SK-N-SH (cell line): ENCODE measurements at regions not wholly inside any gene's neighbourhood (a gene's known extent, or its start where the extent isn't known, plus 50 kb on each side); places are given as distances from the start of the nearest gene placed in this dataset.

Source experiments
- CTCF ChIA-PET: fragments of 300-600, 350-600 bp; formaldehyde crosslinking; extraction: SDS; loops from one replicate; lab custom pipeline; 2021; lab: Yijun Ruan, JAX
- POLR2A ChIA-PET: fragments of 350-600 bp; sonication (Branson Sonifier 250); formaldehyde crosslinking; extraction: SDS; loops from one replicate; lab custom pipeline; 2020; ENCODE audit warnings: antibody characterized with exemption, inconsistent platforms; lab: Yijun Ruan, JAX
- DNase-seq: peaks from one replicate; pipeline ENCODE4 v3.0.0; 2012
- H2AFZ ChIP-seq: fragments of 200-600 bp; sonication (generic); 2 replicates; pipeline ENCODE4 v1.8.1; 2016; ENCODE audit warnings: antibody characterized with exemption, mild to moderate bottlenecking, low read depth
- H3F3A ChIP-seq: fragments of 200-600 bp; sonication (generic); replicated peaks from 2 replicates; pipeline ENCODE3; 2016; ENCODE audit warnings: antibody characterized with exemption, mild to moderate bottlenecking; ENCODE audit not compliant: insufficient read depth
- H3K27ac ChIP-seq, 2 experiments: fragments of 200-500 bp in 1 of 2; fragments of 200-600 bp in 1 of 2; sonication (Bioruptor generic) in 1 of 2; sonication (generic), shearing (Covaris generic) in 1 of 2; 2 replicates each; pipeline versions ENCODE4 v1.5.1 to v1.6.1; 2014 to 2016; ENCODE audit warnings: low read depth in 2 of 2, inconsistent platforms in 1 of 2, low read length in 1 of 2, mild to moderate bottlenecking in 1 of 2, mixed read lengths in 1 of 2
- H3K27me3 ChIP-seq: fragments of 200-600 bp; sonication (generic), shearing (Covaris generic); 2 replicates; pipeline ENCODE4 v1.6.1; 2016; ENCODE audit warnings: mixed run types; ENCODE audit not compliant: insufficient read depth
- H3K36me3 ChIP-seq, 2 experiments: fragments of 200-500 bp in 1 of 2; fragments of 200-600 bp in 1 of 2; sonication (Bioruptor generic) in 1 of 2; sonication (generic) in 1 of 2; replicated peaks in 1 of 2; 2 replicates each; pipeline versions ENCODE3 to v1.5.1; 2014 to 2016; ENCODE audit warnings: low read length in 1 of 2, mild to moderate bottlenecking in 1 of 2; ENCODE audit not compliant: insufficient read depth in 2 of 2, control insufficient read depth in 1 of 2
- H3K4me1 ChIP-seq, 2 experiments: fragments of 200-500 bp in 1 of 2; fragments of 200-600 bp in 1 of 2; sonication (Bioruptor generic) in 1 of 2; sonication (generic), shearing (Covaris generic) in 1 of 2; 2 replicates each; pipeline versions ENCODE4 v1.5.1 to v1.6.1; 2014 to 2016; ENCODE audit warnings: low read depth in 1 of 2, low read length in 1 of 2, mixed run types in 1 of 2; ENCODE audit not compliant: insufficient read depth in 2 of 2, control insufficient read depth in 1 of 2
- H3K4me2 ChIP-seq: fragments of 200-600 bp; sonication (generic), shearing (Covaris generic); 2 replicates; pipeline ENCODE4 v1.6.1; 2017; ENCODE audit warnings: mixed run types
- H3K4me3 ChIP-seq, 2 experiments: fragments of 200-500 bp in 1 of 2; fragments of 200-600 bp in 1 of 2; sonication (Bioruptor generic) in 1 of 2; sonication (generic), shearing (Covaris generic) in 1 of 2; 2 replicates each; pipeline versions ENCODE4 v1.5.1 to v1.8.1; 2014 to 2016; ENCODE audit warnings: low read depth in 2 of 2, inconsistent platforms in 1 of 2, low read length in 1 of 2, mild to moderate bottlenecking in 1 of 2, mixed read lengths in 1 of 2, moderate library complexity in 1 of 2
- H3K79me2 ChIP-seq: fragments of 200-600 bp; sonication (generic); 2 replicates; pipeline ENCODE4 v1.8.1; 2017; ENCODE audit warnings: mild to moderate bottlenecking; ENCODE audit not compliant: insufficient read depth
- H3K9ac ChIP-seq: fragments of 200-600 bp; sonication (generic); 2 replicates; pipeline ENCODE4 v1.6.1; 2017; ENCODE audit warnings: mixed run types
- H3K9me2 ChIP-seq: fragments of 200-600 bp; sonication (generic); 2 replicates; pipeline ENCODE4 v1.6.1; 2017; ENCODE audit warnings: mixed run types
- H3K9me3 ChIP-seq: fragments of 200-600 bp; sonication (generic); 2 replicates; pipeline ENCODE4 v1.6.1; 2017; ENCODE audit warnings: mixed run types, mild to moderate bottlenecking, moderate library complexity
- H4K20me1 ChIP-seq: fragments of 200-600 bp; sonication (generic); 2 replicates; pipeline ENCODE4 v1.6.1; 2017; ENCODE audit warnings: mild to moderate bottlenecking, mixed run types; ENCODE audit not compliant: insufficient read depth
- CHD2 ChIP-seq: fragments of 150-350 bp; IDR thresholded peaks from 2 replicates; pipeline ENCODE4 v1.6.1; 2018; ENCODE audit warnings: low read length; ENCODE audit not compliant: partially characterized antibody
- EZH2phosphoT487 ChIP-seq: fragments of 200-600 bp; sonication (generic); IDR thresholded peaks from 2 replicates; pipeline ENCODE4 v1.6.1; 2017; ENCODE audit warnings: low read depth, mixed run types, mild to moderate bottlenecking, antibody characterized with exemption, moderate library complexity, borderline replicate concordance
- FOSL2 ChIP-seq: IDR thresholded peaks from 2 replicates; pipeline ENCODE4 v1.4.0; 2012; ENCODE audit warnings: low read depth, mild to moderate bottlenecking, moderate library complexity, borderline replicate concordance
- GABPA ChIP-seq: IDR thresholded peaks from 2 replicates; pipeline ENCODE4 v1.4.0; 2012; ENCODE audit warnings: low read depth, mild to moderate bottlenecking
- GATA2 ChIP-seq: sonication (generic); formaldehyde crosslinking; IDR thresholded peaks from 2 replicates; pipeline ENCODE4 v1.5.0; 2020; ENCODE audit warnings: mild to moderate bottlenecking, missing genetic modification reagents
- JUND ChIP-seq: IDR thresholded peaks from 2 replicates; pipeline ENCODE4 v1.4.0; 2012
- MAX ChIP-seq: IDR thresholded peaks from 2 replicates; pipeline ENCODE4 v1.4.0; 2012; ENCODE audit warnings: low read depth
- POLR2AphosphoS5 ChIP-seq: IDR thresholded peaks from 2 replicates; pipeline ENCODE4 v1.6.1; 2012; ENCODE audit warnings: low read depth, low read length
- RFX5 ChIP-seq: IDR thresholded peaks from 2 replicates; pipeline ENCODE4 v1.6.1; 2012; ENCODE audit warnings: mild to moderate bottlenecking, improper control_type of control experiment, low read length
- RXRA ChIP-seq: IDR thresholded peaks from 2 replicates; pipeline ENCODE4 v1.4.0; 2012; ENCODE audit warnings: low read depth, mild to moderate bottlenecking, borderline replicate concordance
- SIN3A ChIP-seq: IDR thresholded peaks from 2 replicates; pipeline ENCODE4 v1.6.1; 2012; ENCODE audit warnings: low read depth, mild to moderate bottlenecking, low read length, moderate library complexity, borderline replicate concordance
- TEAD4 ChIP-seq: IDR thresholded peaks from 2 replicates; pipeline ENCODE4 v1.4.0; 2012; ENCODE audit warnings: mild to moderate bottlenecking, borderline replicate concordance; ENCODE audit not compliant: insufficient read depth
- USF2 ChIP-seq: fragments of 150-350 bp; IDR thresholded peaks from 2 replicates; pipeline ENCODE4 v1.6.1; 2017; ENCODE audit warnings: antibody characterized with exemption, low read length, low read depth, borderline replicate concordance
- ZBTB33 ChIP-seq: IDR thresholded peaks from 2 replicates; pipeline ENCODE4 v1.4.0; 2012; ENCODE audit warnings: low read depth, borderline replicate concordance
- WGBS: methylation state at CpG from one replicate; pipeline ENCODE4 v1.1.6; 2017; ENCODE audit warnings: low lambda C conversion rate; 5-methylcytosine and 5-hydroxymethylcytosine counted together

- TF ChIP-seq USF2 (no peak), EZH2phosphoT487 (no peak), SIN3A (no peak), CHD2 (no peak)
These were observed 204.7 kb upstream of the CTNNB1 start (continued) for GRCh38 chr3:40994611-40995010.

GRCh38 chr3:40995271-40995670, 204.0 kb upstream of the CTNNB1 start:
- H3K9me3 ChIP-seq = no peaks in the 10 kb centered on the region
- H3K27ac ChIP-seq = no peak overlapping the region
- DNase-seq = no peak
- no peaks in the 10 kb centered on the region for H3K9me2 ChIP-seq
- H3K36me3 ChIP-seq = no peaks in the 10 kb centered on the region
- no peaks in the 10 kb centered on the region for H3K79me2 ChIP-seq
- no peaks in the 10 kb centered on the region for H4K20me1 ChIP-seq
- POLR2A ChIA-PET = interaction anchor here (1.6 kb wide), 1 partner anchor 204 kb away, joined by 4 read pairs; the partner anchor contains the start of gene CTNNB1
- 58% methylated on average over 2 of the region's 2 CpGs for WGBS
- no peak for TF ChIP-seq ZBTB33
- no peak for TF ChIP-seq TEAD4
- TF ChIP-seq MAX = no peak
- no peak for TF ChIP-seq JUND
- no peak for TF ChIP-seq RFX5
- no peak for TF ChIP-seq SIN3A
- TF ChIP-seq GABPA = no peak
- TF ChIP-seq RXRA = no peak
- no peak for TF ChIP-seq GATA2 (CRISPR knock-in tag)
- no peak for TF ChIP-seq POLR2AphosphoS5
- no peak for TF ChIP-seq FOSL2
- H2AFZ ChIP-seq = no peak overlapping the region
- CTCF ChIA-PET = no interaction called here
- H3K4me3 ChIP-seq = no peak overlapping the region
- H3K9ac ChIP-seq = no peak overlapping the region
- no peaks in the 10 kb centered on the region for H3F3A ChIP-seq
- H3K4me1 ChIP-seq = peaks cover 0 to 27% of the 10 kb centered on the region in 2 experiments; a peak in 1 of 4 replicates
- H3K27me3 ChIP-seq = no peaks in the 10 kb centered on the region
- H3K4me2 ChIP-seq = no peak overlapping the region
